ENCODE measurements at regions not wholly inside any gene's neighbourhood (a gene's known extent, or its start where the extent isn't known, plus 50 kb on each side); places are given as distances from the start of the nearest gene placed in this dataset.
"Not testable (repeated sequence)": the region's sequence is repeated elsewhere in the genome, so short reads cannot be mapped to it uniquely, and the experiment has no call there.

DNA sequence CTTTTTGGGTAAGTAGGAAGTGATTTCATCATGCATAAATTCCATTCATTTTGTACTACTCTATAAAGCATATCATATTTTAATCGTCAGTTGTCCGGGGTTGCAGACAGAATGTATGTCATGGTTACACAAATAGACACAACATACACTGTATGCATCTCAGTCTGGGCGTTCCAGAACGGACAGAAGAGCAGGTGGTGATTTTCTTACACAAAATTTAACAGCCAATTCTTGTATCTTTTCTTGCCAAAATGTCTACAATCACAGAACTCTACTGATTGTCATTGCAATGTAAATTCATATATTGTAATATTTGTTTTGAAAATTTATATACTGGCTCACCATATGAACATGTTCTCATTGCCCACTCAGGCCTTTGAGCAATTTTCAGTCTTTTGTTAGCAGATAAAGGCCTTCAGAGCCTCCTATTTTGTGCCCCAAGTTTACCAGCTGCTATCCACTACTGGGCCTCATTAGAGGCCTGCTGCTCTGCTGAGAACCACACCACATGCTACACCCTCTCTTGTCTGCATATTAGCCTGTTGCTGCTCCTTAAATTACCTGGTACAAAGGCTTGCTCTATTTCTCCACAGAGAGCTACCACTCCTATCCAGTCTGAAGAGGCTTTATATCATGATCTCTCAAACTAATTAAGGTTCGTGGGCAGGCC is 61.5 kb downstream of the PRDM13 start:
- no peak for DNase-seq (ENCODE audit: low read depth)
- no peak overlapping the region for H3K4me3 ChIP-seq (ENCODE audit: low read depth, low read length)
- no peak for TF ChIP-seq CTCF (conservative IDR thresholded peaks at IDR 0.05; ENCODE audit: low read depth, low read length)

DNA sequence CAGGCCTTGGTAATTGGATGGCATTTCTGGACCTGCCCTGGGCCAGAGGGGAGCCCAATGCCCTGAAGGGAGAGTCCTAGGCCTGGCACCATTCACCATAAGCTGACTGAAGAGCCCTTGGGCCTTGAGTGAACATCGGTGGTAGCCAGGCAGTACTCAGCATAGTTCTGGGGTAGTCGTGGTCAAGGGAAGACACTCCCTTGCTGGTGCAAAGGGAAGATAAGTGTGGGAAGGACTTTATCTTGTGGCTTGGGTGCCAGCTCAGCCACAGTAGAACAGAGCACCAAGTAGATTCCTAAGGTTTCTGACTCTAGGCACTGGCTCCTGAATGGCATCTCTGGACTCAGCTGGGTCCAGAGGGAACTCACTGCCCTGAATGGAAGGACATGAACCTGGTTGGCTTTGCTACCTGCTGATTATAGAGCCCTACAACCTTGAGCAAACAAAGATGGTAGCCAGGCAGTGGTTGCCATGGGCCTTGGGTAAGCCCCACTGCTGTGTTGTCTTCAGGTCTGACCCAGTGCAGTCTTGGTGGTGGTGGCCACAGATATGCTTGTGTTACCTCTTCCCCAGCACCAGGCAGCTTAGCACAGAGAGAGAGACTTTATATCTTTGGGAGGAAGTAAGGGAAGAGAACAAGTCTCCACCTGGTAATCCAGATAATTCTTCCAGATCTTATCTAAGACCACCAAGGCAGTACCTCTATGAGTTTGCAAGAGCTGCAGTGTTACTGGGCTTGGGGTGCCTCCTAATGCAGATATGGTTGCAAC is 83.5 kb downstream of the PRDM13 start:
- no peak for DNase-seq (ENCODE audit: low read depth)
- TF ChIP-seq CTCF (conservative IDR thresholded peaks at IDR 0.05; ENCODE audit: low read depth, low read length), result no peak
- H3K4me3 ChIP-seq (ENCODE audit: low read depth, low read length), result no peak overlapping the region

GRCh38 chr6:99702287-99702686 is 95.7 kb downstream of the PRDM13 start:
- not testable (repeated sequence) for H3K4me3 ChIP-seq (ENCODE audit: low read depth, low read length); DNase-seq (ENCODE audit: low read depth)

GRCh38 chr6:99709062-99709461 is 102.4 kb downstream of the PRDM13 start:
- no peak for TF ChIP-seq CTCF (conservative IDR thresholded peaks at IDR 0.05; ENCODE audit: low read depth, low read length)
- H3K4me3 ChIP-seq (ENCODE audit: low read depth, low read length), result no peak overlapping the region
- no peak for DNase-seq (ENCODE audit: low read depth)

DNA sequence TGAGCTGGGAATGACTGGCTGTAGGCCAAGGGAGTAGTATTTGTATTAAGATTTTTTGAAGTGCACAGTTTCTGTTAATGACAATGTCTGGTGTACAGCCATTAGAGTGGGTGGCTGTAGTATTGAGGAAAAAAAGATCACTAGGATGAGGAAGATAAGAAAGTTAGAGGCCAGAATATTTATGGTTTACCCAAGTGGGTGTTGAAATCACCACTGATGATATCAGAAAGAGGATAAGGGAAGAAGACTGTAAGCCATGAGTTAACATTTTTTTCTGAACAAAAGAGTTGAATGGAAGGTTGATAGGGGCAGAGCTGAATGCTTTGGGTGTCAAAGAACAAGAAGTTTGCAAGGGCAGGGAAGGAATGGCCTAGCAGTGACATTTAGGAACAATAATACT is 104.7 kb downstream of the PRDM13 start:
- no peak overlapping the region for H3K4me3 ChIP-seq (ENCODE audit: low read depth, low read length)
- TF ChIP-seq CTCF (conservative IDR thresholded peaks at IDR 0.05; ENCODE audit: low read depth, low read length), result no peak
- no peak for DNase-seq (ENCODE audit: low read depth)

DNA sequence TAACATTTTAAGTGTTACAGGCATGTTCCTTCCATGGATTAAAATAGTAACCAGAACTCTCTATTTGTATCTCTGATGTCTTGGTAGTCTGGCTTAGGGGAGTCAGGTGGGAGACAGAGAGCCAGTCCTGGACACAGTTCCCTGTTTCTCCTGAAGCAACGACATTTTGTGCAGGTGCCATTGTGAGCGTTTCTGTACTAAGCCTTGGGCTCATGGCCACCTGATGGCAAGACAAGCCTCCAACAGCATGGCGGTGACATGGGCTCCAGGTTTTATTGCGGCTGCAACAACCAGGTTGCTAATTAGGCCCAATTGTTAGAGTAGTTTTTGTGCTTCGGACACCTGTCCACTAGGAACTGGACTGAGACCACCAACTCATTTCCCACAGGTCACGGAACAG is 105.3 kb downstream of the PRDM13 start:
- no peak for DNase-seq (ENCODE audit: low read depth)
- no peak for TF ChIP-seq CTCF (conservative IDR thresholded peaks at IDR 0.05; ENCODE audit: low read depth, low read length)
- H3K4me3 ChIP-seq (ENCODE audit: low read depth, low read length), result no peak overlapping the region

- TF ChIP-seq CTCF (conservative IDR thresholded peaks at IDR 0.05; ENCODE audit: low read depth, low read length), result no peak
- no peak for DNase-seq (ENCODE audit: low read depth)
- no peak overlapping the region for H3K4me3 ChIP-seq (ENCODE audit: low read depth, low read length)
Observed at GRCh38 chr6:99712519-99712918, 105.9 kb downstream of the PRDM13 start.

GRCh38 chr6:99722043-99722442 is 115.4 kb downstream of the PRDM13 start:
- DNase-seq (ENCODE audit: low read depth); H3K4me3 ChIP-seq (ENCODE audit: low read depth, low read length): not testable (repeated sequence)

DNA sequence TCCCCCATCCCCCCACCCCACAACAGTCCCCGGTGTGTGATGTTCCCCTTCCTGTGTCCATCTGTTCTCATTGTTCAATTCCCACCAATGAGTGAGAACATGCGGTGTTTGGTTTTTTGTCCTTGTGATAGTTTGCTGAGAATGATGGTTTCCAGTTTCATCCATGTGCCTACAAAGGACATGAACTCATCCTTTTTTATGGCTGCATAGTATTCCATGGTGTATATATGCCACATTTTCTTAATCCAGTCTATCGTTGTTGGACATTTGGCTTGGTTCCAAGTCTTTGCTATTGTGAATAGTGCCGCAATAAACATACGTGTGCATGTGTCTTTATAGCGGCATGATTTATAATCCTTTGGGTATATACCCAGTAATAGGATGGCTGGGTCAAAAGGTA is 123.6 kb downstream of the PRDM13 start:
- not testable (repeated sequence) for DNase-seq (ENCODE audit: low read depth); H3K4me3 ChIP-seq (ENCODE audit: low read depth, low read length)

All from epithelial cell of proximal tubule (primary cell).